ENCODE measurements at regions not wholly inside any gene's neighbourhood (a gene's known extent, or its start where the extent isn't known, plus 50 kb on each side); places are given as distances from the start of the nearest gene placed in this dataset.
"Not testable (repeated sequence)": the region's sequence is repeated elsewhere in the genome, so short reads cannot be mapped to it uniquely, and the experiment has no call there.

DNA sequence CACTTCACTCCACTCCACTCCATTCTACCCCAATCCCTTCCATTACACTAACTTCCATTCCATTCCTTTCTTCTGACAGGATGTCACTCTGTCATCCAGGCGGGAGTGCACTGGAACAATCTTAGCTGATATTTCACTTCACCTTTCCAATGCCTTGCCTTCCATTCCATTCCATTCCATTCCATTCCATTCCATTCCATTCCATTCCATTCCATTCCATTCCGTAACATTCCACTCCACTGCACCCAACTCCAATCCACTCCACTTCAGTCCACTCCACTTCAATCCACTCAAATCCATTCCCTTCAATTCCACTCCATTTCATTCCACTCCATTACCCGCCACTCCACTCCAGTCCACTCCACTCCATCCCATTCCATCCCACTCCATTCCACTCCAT, 1099.4 kb downstream of the TSPY10 start:
- peak; percentile 82 for DNase-seq (ENCODE audit: extremely low read depth, low read depth, low spot score)

DNA sequence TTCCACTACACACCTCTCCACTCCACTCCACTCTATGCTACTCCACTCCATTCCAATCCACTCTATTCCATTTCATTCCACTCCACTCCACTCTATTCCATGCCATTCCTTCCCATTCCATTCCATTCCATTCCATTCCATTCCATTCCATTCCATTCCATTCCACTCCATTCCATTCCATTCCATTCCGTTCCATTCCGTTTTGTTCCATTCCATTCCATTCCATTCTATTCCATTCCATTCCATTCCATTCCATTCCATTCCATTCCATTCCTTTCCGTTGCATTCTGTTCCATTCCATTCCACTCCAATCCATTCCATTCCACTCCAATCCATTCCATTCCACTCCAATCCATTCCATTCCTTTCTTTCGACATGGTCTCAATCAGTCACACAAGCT, 1121.1 kb downstream of the TSPY10 start:
- not testable (repeated sequence) for DNase-seq (ENCODE audit: extremely low read depth, low read depth, low spot score)

- DNase-seq (ENCODE audit: extremely low read depth, low read depth, low spot score): not testable (repeated sequence)
Measured at GRCh38 chrY:10657120-10657519, 1129.4 kb downstream of the TSPY10 start.

DNA sequence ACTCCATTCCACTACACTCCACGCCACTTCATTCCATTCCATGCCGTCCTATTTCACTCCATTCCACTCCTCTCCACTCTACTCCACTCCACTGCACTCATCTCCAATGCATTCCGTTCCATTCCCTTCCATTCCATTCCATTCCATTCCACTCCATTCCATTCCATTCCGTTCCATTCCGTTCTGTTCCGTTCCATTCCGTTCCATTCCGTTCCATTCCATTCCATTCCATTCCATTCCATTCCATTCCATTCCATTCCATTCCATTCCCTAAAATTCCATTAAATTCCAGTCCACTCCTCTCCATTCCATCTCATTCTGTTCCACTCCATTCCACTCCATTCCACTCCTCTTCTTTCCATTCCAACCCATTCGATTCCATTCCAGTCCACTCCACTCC, 1139.1 kb downstream of the TSPY10 start:
- no peak for DNase-seq (ENCODE audit: extremely low read depth, low read depth, low spot score)

DNA sequence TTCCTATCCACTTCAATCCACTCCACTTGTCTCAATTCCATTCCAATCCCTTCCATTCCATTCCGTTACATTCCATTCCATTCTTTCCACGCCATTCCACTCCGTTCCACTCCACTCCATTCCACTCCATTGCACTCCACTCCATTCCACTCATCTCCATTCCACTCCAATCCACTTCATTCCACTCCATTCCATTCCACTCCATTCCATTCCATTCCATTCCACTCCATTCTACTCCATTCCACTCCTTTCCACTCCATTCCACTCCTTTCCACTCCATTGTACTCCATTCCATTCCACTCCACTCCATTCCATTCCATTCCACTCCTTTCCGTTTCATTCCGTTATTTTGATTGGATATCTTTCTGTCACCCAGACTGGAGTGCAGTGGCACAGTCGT, 1158.7 kb downstream of the TSPY10 start:
- DNase-seq (ENCODE audit: extremely low read depth, low read depth, low spot score): no peak
